Hematopoietic multipotent progenitor cell (in vitro differentiated cells): ENCODE measurements at regions not wholly inside any gene's neighbourhood (a gene's known extent, or its start where the extent isn't known, plus 50 kb on each side); places are given as distances from the start of the nearest gene placed in this dataset. TPM values are rescaled to one million over a fixed set of nuclear protein-coding genes. Genes with fewer than 3 reads are reported as not detected.
"Not testable (repeated sequence)": the region's sequence is repeated elsewhere in the genome, so short reads cannot be mapped to it uniquely, and the experiment has no call there.

Source experiments
- DNase-seq, 3 donors: peaks; one replicate each; pipeline ENCODE4 v3.0.0-alpha.2; 2011 to 2015; ENCODE audit warnings: low read depth in 2 of 3, low spot score in 2 of 3
- small RNA-seq: library from RNA; depleted of rRNA; stranded (forward); fragments of <200 nt; gene quantifications from one replicate; pipeline ENCODE3, GENCODE V24; 2012

DNA sequence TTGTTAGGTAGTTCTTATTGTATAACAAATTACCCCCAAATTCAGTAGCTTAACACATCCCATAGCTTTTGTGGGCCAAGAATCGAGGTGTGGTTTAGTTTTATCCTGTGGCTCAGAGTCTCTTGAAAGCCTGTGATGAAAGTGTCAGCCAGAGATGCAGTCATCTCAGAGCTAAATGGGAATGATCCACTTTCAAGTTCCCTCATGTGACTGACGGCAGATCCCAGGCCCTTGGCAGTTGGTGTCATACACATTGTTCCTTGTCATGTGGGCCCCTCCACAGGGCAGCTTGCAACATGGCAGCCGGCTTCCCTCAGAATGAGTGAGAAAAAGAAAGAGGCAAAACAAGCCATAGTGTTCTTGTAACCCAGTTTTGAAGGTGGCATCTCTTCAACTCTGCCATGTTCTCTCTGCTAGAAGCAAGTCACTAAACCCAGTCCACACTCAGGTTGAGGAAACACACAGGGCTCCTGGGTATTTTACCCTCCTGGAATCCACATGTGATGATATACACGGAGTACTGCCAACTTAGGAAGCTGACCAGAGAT lies 153.1 kb upstream of the LRRC61 start:
- DNase-seq: not testable (repeated sequence)

DNA sequence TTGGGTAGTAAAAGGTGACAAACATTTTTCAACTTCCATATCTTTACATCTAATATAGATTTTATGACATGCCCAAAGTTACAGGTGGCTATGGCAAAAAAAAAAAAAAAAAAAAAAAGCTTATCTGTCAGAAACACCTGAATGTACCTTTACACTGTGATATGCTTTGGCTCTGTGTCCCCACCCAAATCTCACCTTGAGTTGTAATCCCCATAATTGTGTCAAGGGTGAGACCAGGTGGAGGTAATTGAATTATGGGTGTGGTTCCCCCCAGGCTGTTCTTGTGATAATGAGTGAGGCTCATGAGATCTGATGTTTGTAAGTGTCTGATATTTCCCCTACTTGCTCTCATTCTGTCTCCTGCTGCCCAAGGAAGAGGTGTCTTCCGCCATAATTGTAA lies 139.6 kb upstream of the LRRC61 start:
- DNase-seq: not testable (repeated sequence)

DNA sequence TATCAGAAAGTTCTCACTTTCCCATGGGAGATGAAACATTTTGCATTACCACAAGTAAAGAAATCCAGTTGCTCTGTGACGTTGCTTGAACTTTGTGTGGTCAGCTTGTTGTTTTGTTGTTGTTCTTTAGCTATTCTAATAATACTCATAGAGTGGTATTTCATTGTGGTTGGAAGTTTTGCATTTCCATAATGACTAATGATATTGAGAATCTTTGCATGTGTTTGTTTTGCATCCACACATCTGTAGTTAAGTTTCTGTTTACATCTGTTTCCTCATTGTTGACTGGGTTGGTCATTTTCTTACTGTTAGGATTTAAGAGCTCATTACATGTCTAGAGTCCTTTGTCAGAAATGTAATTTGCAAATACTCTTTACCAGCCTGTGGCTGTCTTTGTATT lies 133.2 kb upstream of the LRRC61 start:
- DNase-seq: not testable (repeated sequence)

DNA sequence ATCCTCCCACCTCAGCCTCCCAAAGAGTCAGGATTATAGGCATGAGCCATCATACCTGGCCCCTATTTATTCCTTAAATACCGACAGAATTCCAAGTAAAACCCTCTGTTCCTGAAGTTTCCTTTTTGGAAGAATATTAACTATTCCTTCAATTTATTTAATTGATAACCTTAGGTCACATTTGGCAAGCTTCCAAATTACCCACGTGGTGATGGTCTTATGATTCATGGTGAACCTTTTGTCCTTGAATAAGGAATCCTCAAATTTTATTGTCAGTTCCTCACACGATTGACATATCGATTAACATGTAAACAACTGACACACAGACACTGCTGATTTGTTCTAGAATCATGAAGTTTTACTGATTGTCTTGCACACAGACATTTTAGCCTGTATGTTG lies 130.6 kb upstream of the LRRC61 start:
- DNase-seq: not testable (repeated sequence)

DNA sequence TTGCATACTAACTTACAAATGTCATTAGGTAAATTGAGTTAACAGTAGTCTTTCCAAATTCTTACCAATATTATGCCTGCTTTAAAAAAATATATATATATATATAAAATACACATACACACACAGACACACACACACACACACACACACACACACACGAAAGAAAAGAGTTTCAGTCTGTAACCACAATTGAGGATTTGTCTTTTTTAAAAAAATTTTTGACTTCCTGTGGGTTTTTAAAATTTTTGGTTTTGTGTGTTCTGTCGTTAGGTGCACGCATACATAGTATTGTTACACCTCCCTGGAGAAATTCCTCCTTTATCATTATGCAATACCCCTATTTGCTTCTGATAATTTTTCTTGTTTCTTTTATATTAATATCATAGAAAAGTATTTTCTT lies 129.3 kb upstream of the LRRC61 start:
- peak in 1 of 3 donors; percentile 1 for DNase-seq

Small RNA genes in the stretch of these regions (small RNA-seq; reads per million reads assigned to genes)
- gene AC092666.2: not detected
